Choroid plexus epithelial cell (primary cell): ENCODE measurements at regions not wholly inside any gene's neighbourhood (a gene's known extent, or its start where the extent isn't known, plus 50 kb on each side); places are given as distances from the start of the nearest gene placed in this dataset.

Experiments used
- DNase-seq: peaks from one replicate; pipeline ENCODE4 v3.0.0-alpha.2; 2010; ENCODE audit warnings: low read depth
- H3K4me3 ChIP-seq: 2 replicates; pipeline ENCODE4 v1.5.1; 2011; ENCODE audit warnings: low read depth, mild to moderate bottlenecking, control low read depth, low read length, moderate library complexity
- CTCF ChIP-seq: conservative IDR thresholded peaks from 2 replicates; pipeline ENCODE4 v1.5.1; 2011; ENCODE audit warnings: low read depth, mild to moderate bottlenecking, control low read depth, inconsistent platforms, low read length, moderate library complexity

GRCh38 chr9:108545436-108545835 is 310.4 kb downstream of the ACTL7B start:
- H3K4me3 ChIP-seq, result no peak overlapping the region
- DNase-seq, result no peak
- TF ChIP-seq CTCF, result no peak

GRCh38 chr9:108544866-108545265 is 310.9 kb downstream of the ACTL7B start:
- no peak overlapping the region for H3K4me3 ChIP-seq
- TF ChIP-seq CTCF, result no peak
- DNase-seq, result no peak

GRCh38 chr9:108543251-108543778 is 312.5 kb downstream of the ACTL7B start:
- no peak for DNase-seq
- no peak overlapping the region for H3K4me3 ChIP-seq
- TF ChIP-seq CTCF, result no peak

DNA sequence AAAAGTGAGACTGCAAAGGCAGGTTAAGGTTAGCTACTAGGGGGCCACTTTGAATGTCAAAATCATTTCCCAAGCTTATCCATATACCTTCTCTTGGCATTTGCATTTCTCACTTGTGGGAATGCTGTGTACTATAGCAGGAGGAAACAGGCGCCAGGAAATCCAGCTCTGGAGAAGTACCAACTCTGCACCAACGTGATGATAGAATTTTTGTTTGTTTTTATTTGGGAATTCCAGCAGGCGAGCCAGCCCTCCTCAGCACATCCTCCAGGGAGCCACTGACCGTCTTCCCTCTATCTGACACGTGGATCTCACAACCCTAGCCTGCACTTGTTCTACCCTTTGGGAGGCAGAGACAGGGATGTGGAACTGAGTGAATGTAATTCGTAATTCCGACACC is 318.0 kb downstream of the ACTL7B start:
- no peak overlapping the region for H3K4me3 ChIP-seq
- TF ChIP-seq CTCF, result no peak
- no peak for DNase-seq

DNA sequence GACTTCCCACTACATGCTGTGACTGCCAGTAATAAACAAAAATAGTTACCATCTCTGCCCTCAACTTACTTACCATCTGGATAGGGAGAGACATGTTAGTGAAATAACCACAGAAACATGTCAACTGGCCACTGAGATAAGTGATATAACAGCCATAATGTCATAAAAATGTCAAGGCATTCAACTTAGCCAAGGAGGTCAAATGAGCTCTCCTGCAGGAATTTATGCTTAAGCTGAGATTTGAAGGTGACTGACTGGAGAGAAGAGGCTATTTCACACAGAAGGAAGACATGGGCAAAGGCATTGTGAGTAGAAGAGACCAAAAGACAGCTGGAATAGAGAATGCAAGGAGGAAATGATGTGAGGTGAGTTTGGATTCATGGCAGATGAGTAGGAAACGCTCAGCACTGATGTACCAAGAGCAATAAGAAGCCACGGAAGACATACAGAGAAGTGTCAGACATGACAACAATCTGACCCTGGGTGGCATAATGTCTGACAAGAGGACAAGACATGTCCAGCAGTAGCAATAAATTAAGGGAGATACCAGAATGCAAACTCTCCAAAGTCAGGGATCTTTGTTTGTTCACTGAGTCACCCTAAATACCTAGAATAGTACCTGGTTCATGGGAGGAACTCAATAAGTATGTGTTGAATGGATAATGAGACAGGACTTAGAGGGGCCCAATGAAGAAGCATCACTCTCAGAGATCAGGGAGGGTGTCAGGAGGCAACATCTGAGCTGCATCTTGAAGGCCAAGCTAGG is 318.8 kb downstream of the ACTL7B start:
- no peak overlapping the region for H3K4me3 ChIP-seq
- DNase-seq, result no peak
- TF ChIP-seq CTCF, result no peak

DNA sequence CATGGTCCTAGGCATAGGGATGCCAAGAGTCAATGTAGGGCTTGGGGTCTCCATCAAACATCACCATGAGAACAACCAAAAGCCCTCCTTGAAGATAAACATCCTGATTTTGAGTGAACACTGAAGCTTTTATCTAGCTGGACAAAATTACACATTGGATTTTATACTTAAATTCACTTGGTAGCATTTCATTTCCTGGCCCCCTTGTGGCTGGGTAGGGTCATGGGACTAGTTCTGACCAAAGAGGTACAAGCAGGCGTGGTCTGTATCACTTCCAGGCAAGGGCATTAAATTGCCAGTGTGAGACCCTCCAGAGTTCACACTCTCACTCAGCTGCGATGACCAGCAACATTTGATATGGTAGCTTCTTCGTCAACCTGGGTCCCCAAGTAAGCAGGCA is 320.3 kb downstream of the ACTL7B start:
- H3K4me3 ChIP-seq, result no peak overlapping the region
- DNase-seq, result peak; percentile 31
- TF ChIP-seq CTCF, result peak; percentile 57

DNA sequence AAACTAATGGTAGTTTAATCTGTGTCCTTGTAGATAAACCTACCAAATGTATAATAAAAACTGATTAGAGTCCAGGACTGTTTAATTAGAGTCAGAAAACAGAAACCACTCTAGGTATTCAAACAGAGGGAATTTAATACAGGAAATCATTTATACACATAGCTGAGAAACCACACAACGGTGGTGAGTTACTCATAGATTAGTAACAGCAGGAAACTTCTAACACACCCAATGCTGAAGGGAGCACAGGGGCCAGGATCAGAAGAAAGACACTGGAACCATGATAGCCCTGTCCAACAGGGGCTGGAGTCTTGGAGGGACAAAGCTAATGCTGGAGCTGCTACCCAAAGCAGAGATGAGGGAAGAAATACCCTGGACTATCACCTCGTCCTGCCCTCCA is 321.0 kb downstream of the ACTL7B start:
- TF ChIP-seq CTCF, result no peak
- DNase-seq, result peak; percentile 74
- H3K4me3 ChIP-seq, result no peak overlapping the region
